ENCODE measurements at regions not wholly inside any gene's neighbourhood (a gene's known extent, or its start where the extent isn't known, plus 50 kb on each side); places are given as distances from the start of the nearest gene placed in this dataset.

GRCh38 chrX:111013778-111014455 lies 82.1 kb upstream of the PAK3 start:
- TF ChIP-seq, protein P1, sequence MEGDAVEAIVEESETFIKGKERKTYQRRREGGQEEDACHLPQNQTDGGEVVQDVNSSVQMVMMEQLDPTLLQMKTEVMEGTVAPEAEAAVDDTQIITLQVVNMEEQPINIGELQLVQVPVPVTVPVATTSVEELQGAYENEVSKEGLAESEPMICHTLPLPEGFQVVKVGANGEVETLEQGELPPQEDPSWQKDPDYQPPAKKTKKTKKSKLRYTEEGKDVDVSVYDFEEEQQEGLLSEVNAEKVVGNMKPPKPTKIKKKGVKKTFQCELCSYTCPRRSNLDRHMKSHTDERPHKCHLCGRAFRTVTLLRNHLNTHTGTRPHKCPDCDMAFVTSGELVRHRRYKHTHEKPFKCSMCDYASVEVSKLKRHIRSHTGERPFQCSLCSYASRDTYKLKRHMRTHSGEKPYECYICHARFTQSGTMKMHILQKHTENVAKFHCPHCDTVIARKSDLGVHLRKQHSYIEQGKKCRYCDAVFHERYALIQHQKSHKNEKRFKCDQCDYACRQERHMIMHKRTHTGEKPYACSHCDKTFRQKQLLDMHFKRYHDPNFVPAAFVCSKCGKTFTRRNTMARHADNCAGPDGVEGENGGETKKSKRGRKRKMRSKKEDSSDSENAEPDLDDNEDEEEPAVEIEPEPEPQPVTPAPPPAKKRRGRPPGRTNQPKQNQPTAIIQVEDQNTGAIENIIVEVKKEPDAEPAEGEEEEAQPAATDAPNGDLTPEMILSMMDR (IDR thresholded peaks at IDR 0.05; ENCODE audit: insufficient read depth in 1 of 2, low read depth in 1 of 2, low read length in 1 of 2, severe bottlenecking in 1 of 2, unreplicated experiment in 1 of 2), result no peak
- Mint-ChIP-seq H3K4me3 (ENCODE audit: unreplicated experiment) (no peak overlapping the region), H3K4me1 (ENCODE audit: low read depth, unreplicated experiment) (no peaks in the 10 kb centered on the region), H3K27ac (ENCODE audit: unreplicated experiment) (no peak overlapping the region), H3K9me3 (ENCODE audit: unreplicated experiment) (no peaks in the 10 kb centered on the region), H3K27me3 (ENCODE audit: insufficient read depth, unreplicated experiment) (peaks cover 3% of the 10 kb centered on the region), H3K36me3 (ENCODE audit: insufficient read depth, unreplicated experiment) (no peaks in the 10 kb centered on the region)
- DNase-seq, result no peak
- no peaks in the 10 kb centered on the region for H3K9me3 ChIP-seq
- no peak overlapping the region for H3K4me3 ChIP-seq (ENCODE audit: low read depth, low read length)
- H3K4me1 ChIP-seq, result no peaks in the 10 kb centered on the region
- ChIA-PET POLR2A (no interaction called here), CTCF (no interaction called here)
- H3K36me3 ChIP-seq (ENCODE audit: control insufficient read depth, insufficient read depth, low read length), result no peaks in the 10 kb centered on the region
- no peaks in the 10 kb centered on the region for H3K27me3 ChIP-seq (replicated peaks; ENCODE audit: control insufficient read depth, insufficient read depth, low read length)
- BruUV-seq (replicated peaks), result no TSS peak
- intact Hi-C loops (cut with micrococcal nuclease; ENCODE audit: unreplicated experiment), result no loop called here

DNA sequence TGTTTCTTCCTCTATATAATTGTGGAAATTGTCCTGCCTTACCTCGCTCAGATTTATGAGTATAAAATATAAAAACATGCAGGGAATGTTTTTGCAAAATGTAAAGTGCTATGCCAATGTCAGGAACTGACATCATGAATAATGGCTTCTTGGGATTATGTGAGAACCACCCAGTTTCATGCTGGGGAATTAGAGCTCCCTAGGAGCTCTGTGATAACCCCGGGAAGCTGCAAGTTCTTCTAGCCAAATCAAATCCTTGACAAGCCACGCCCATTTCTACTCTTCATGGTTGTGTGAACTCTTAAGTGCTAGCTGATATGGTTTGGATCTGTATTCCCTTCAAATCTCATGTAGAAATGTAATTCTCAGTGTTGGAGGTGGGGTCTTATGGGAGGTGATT lies 85.9 kb upstream of the PAK3 start:
- H3K4me3 ChIP-seq (ENCODE audit: low read depth, low read length), result no peak overlapping the region
- no peaks in the 10 kb centered on the region for H3K36me3 ChIP-seq (ENCODE audit: control insufficient read depth, insufficient read depth, low read length)
- TF ChIP-seq, protein P1 (IDR thresholded peaks at IDR 0.05; ENCODE audit: insufficient read depth in 1 of 2, low read depth in 1 of 2, low read length in 1 of 2, severe bottlenecking in 1 of 2, unreplicated experiment in 1 of 2), result no peak
- H3K27me3 ChIP-seq (replicated peaks; ENCODE audit: control insufficient read depth, insufficient read depth, low read length), result no peaks in the 10 kb centered on the region
- BruUV-seq (replicated peaks), result no TSS peak
- CTCF ChIA-PET, result no interaction called here
- H3K4me1 ChIP-seq, result no peaks in the 10 kb centered on the region
- POLR2A ChIA-PET, result no interaction called here
- H3K9me3 ChIP-seq, result no peaks in the 10 kb centered on the region
- Mint-ChIP-seq H3K36me3 (ENCODE audit: insufficient read depth, unreplicated experiment) (no peaks in the 10 kb centered on the region), H3K27me3 (ENCODE audit: insufficient read depth, unreplicated experiment) (peaks cover 3% of the 10 kb centered on the region), H3K4me3 (ENCODE audit: unreplicated experiment) (no peak overlapping the region), H3K27ac (ENCODE audit: unreplicated experiment) (no peak overlapping the region), H3K9me3 (ENCODE audit: unreplicated experiment) (no peaks in the 10 kb centered on the region), H3K4me1 (ENCODE audit: low read depth, unreplicated experiment) (no peaks in the 10 kb centered on the region)
- no peak for DNase-seq
- intact Hi-C loops (cut with micrococcal nuclease; ENCODE audit: unreplicated experiment), result no loop called here

- Histone ChIP-seq H3K4me1 (no peaks in the 10 kb centered on the region), H3K27me3 (replicated peaks; ENCODE audit: control insufficient read depth, insufficient read depth, low read length) (no peaks in the 10 kb centered on the region), H3K9me3 (no peaks in the 10 kb centered on the region), H3K4me3 (ENCODE audit: low read depth, low read length) (no peak overlapping the region), H3K36me3 (ENCODE audit: control insufficient read depth, insufficient read depth, low read length) (no peaks in the 10 kb centered on the region)
- DNase-seq, result no peak
- H3K9me3 Mint-ChIP-seq (ENCODE audit: unreplicated experiment), result no peaks in the 10 kb centered on the region
- no peaks in the 10 kb centered on the region for H3K4me1 Mint-ChIP-seq (ENCODE audit: low read depth, unreplicated experiment)
- peaks cover 3% of the 10 kb centered on the region for H3K27me3 Mint-ChIP-seq (ENCODE audit: insufficient read depth, unreplicated experiment)
- H3K4me3 Mint-ChIP-seq (ENCODE audit: unreplicated experiment), result no peak overlapping the region
- POLR2A ChIA-PET, result no interaction called here
- CTCF ChIA-PET, result no interaction called here
- BruUV-seq (replicated peaks), result no TSS peak
- no peaks in the 10 kb centered on the region for H3K36me3 Mint-ChIP-seq (ENCODE audit: insufficient read depth, unreplicated experiment)
- H3K27ac Mint-ChIP-seq (ENCODE audit: unreplicated experiment), result no peak overlapping the region
- intact Hi-C loops (cut with micrococcal nuclease; ENCODE audit: unreplicated experiment), result no loop called here
- TF ChIP-seq, protein P1 (IDR thresholded peaks at IDR 0.05; ENCODE audit: insufficient read depth in 1 of 2, low read depth in 1 of 2, low read length in 1 of 2, severe bottlenecking in 1 of 2, unreplicated experiment in 1 of 2), result no peak
These were observed 86.7 kb upstream of the PAK3 start for GRCh38 chrX:111009256-111009655.

Measured in Caco-2 (cell line).